ENCODE measurements at regions not wholly inside any gene's neighbourhood (a gene's known extent, or its start where the extent isn't known, plus 50 kb on each side); places are given as distances from the start of the nearest gene placed in this dataset.

GRCh38 chr17:77897741-77898301, 60.7 kb upstream of the TNRC6C start:
- DNase-seq (ENCODE audit: low read depth in 3 of 3), result no peak

- DNase-seq (ENCODE audit: low read depth in 3 of 3), result no peak
These were observed 59.7 kb upstream of the TNRC6C start for GRCh38 chr17:77898521-77899434.

GRCh38 chr17:77899498-77899897, 59.0 kb upstream of the TNRC6C start:
- no peak for DNase-seq (ENCODE audit: low read depth in 3 of 3)

- no peak for DNase-seq (ENCODE audit: low read depth in 3 of 3)
These were observed 57.0 kb upstream of the TNRC6C start for GRCh38 chr17:77901481-77901880.

GRCh38 chr17:77905266-77905665, 53.2 kb upstream of the TNRC6C start:
- DNase-seq (ENCODE audit: low read depth in 3 of 3), result no peak

GRCh38 chr17:77905766-77906165, 52.7 kb upstream of the TNRC6C start:
- no peak for DNase-seq (ENCODE audit: low read depth in 3 of 3)

GRCh38 chr17:77906377-77906871, 52.1 kb upstream of the TNRC6C start:
- DNase-seq (ENCODE audit: low read depth in 3 of 3), result no peak

GRCh38 chr17:77907497-77908461, 50.7 kb upstream of the TNRC6C start:
- DNase-seq (ENCODE audit: low read depth in 3 of 3), result no peak

GRCh38 chr17:77908501-77908900, 50.0 kb upstream of the TNRC6C start:
- DNase-seq (ENCODE audit: low read depth in 3 of 3), result no peak

Data from stimulated activated CD4-positive, alpha-beta T cell treated with anti-CD3 and anti-CD28 coated beads, TNF-alpha, amount 100 ng/mL, for 48 hours (primary cell).